Muscle layer of colon (tissue), 2 donors: ENCODE measurements at regions not wholly inside any gene's neighbourhood (a gene's known extent, or its start where the extent isn't known, plus 50 kb on each side); places are given as distances from the start of the nearest gene placed in this dataset.

Experiments used
- H3K27ac ChIP-seq: one replicate; pipeline ENCODE4 v1.7.0; 2013; ENCODE audit warnings: low read depth, mild to moderate bottlenecking, low read length, moderate library complexity
- H3K27me3 ChIP-seq, 2 donors: one replicate each; pipeline ENCODE4 v1.7.0; 2013; ENCODE audit warnings: low read length in 2 of 2, mild to moderate bottlenecking in 2 of 2; ENCODE audit not compliant: insufficient read depth in 2 of 2, control insufficient read depth in 1 of 2
- H3K36me3 ChIP-seq: one replicate; pipeline ENCODE4 v1.7.0; 2013; ENCODE audit warnings: mild to moderate bottlenecking, low read length; ENCODE audit not compliant: insufficient read depth
- H3K4me1 ChIP-seq: one replicate; pipeline ENCODE4 v1.7.0; 2013; ENCODE audit warnings: mild to moderate bottlenecking, low read length; ENCODE audit not compliant: insufficient read depth
- H3K4me3 ChIP-seq, 2 donors: one replicate each; pipeline ENCODE4 v1.7.0; 2013; ENCODE audit warnings: low read length in 2 of 2, low read depth in 1 of 2, mild to moderate bottlenecking in 1 of 2, moderate library complexity in 1 of 2
- H3K9ac ChIP-seq: one replicate; pipeline ENCODE4 v1.7.0; 2013; ENCODE audit warnings: low read length
- H3K9me3 ChIP-seq: one replicate; pipeline ENCODE4 v1.7.0; 2013; ENCODE audit warnings: mild to moderate bottlenecking, low read length
- donor health status: abdominal sarcoma.
- donor health status: Adenocarcinoma of cecum.

DNA sequence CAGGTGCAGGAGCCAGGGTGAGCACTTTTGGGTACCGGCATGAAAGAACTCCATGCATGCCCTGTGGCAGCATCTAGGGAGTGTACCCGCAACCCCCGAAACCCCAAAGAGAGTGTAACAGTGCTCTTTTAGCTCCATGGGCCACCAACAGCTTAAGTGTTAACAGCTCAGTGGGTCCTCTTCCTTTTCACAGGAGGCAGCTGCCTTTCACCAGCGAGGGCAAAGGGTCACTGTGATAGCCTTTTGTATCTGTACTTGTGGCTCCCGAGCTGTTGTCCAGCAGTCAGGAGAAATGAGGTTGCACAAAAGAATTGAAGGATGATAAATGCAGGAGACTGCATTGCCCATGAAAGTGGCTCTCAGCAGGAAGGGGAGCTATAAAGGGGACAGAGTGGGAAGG, 1166.3 kb upstream of the ACVR2A start:
- no peaks in the 10 kb centered on the region for H3K36me3 ChIP-seq
- no peaks in the 10 kb centered on the region for H3K4me1 ChIP-seq

DNA sequence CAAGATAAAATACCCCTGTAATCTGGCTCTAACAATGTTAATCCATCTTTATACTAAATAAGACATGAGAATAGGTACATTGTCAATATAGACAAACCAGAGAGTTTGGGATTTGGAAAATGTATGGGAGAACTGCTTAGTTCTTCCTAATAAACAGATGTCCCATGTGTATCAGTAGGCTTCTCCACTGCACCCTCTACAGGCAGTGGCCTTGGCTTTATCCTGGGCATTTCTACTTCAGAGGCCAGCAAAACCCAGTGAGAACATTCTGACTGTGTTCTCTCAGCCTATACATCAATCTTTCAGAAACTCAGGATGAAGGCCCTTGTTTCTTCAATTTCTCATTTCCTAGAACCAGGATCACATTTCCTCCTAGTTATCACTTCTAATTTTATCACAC, 1167.5 kb upstream of the ACVR2A start:
- no peak overlapping the region for H3K27ac ChIP-seq
- H3K4me3 ChIP-seq, result no peak overlapping the region
- H3K9ac ChIP-seq, result no peak overlapping the region
- no peaks in the 10 kb centered on the region for H3K4me1 ChIP-seq
- no peaks in the 10 kb centered on the region for H3K36me3 ChIP-seq
- H3K27me3 ChIP-seq, result no peaks in the 10 kb centered on the region
- H3K9me3 ChIP-seq, result no peaks in the 10 kb centered on the region

More for the DNA sequence above, 1166.3 kb upstream of the ACVR2A start:
- H3K9ac ChIP-seq, result no peak overlapping the region
- no peak overlapping the region for H3K4me3 ChIP-seq
- H3K27me3 ChIP-seq, result no peaks in the 10 kb centered on the region
- H3K9me3 ChIP-seq, result no peaks in the 10 kb centered on the region
- H3K27ac ChIP-seq, result no peak overlapping the region

DNA sequence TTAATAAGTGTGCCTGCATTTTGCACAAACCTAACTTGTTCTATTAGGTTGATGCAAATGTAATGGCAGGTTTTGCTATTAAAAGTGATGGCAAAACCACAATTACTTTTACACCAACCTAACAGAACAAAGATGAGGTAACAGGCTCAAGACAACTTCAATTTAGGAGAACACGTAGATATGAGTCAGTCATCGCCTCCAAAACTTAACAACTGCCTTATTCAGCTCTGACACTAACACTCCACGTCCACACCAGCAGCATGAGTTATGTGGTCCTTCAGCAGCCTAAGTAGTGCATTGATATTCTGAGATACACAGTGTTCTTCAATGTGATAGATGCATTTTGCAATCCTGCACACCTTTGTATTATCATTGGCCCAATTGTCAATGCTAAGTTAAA, 1175.1 kb upstream of the ACVR2A start:
- Histone ChIP-seq H3K9ac (no peak overlapping the region), H3K27me3 (no peaks in the 10 kb centered on the region), H3K4me3 (no peak overlapping the region), H3K9me3 (no peaks in the 10 kb centered on the region), H3K36me3 (no peaks in the 10 kb centered on the region), H3K27ac (no peak overlapping the region), H3K4me1 (no peaks in the 10 kb centered on the region)

DNA sequence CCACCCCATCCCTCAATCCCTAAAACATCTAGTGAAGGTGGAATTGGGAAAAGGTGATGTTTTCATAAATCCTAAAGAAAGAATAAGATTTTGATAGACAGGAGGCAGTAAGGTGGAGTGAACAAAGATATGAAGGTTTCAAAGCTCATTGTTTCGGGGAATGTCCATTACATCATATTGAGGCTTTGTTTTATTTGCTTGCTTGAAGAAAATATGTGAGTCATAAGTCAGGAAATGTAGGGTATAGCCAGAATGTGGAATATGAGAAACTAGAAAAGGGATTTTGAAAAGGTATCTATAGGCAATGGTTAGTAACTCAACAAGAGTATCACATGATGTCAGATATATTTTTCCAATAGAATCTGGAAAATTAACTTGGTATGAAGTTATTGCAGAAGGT, 1178.5 kb upstream of the ACVR2A start:
- no peak overlapping the region for H3K9ac ChIP-seq
- no peaks in the 10 kb centered on the region for H3K4me1 ChIP-seq
- H3K27me3 ChIP-seq, result no peaks in the 10 kb centered on the region
- no peak overlapping the region for H3K27ac ChIP-seq
- H3K36me3 ChIP-seq, result no peaks in the 10 kb centered on the region
- no peaks in the 10 kb centered on the region for H3K9me3 ChIP-seq
- no peak overlapping the region for H3K4me3 ChIP-seq

DNA sequence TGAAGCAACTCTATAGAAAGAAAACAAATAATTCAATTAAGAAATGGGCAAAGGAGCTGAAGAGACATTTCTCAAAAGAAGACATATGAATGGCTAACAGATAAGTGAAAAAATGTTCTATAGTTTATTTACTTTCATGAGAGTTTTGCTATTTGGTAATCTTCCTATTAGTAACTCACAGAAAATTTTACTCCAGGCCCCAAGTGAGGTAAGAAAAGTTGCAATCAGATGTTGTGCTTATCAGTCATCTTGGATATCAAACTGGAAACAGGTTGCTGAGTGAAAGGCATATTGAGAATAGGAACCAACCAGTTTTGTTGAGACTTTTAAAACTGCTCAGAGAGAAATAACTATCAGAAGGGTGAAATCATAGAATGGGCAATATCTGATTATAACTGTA, 1179.0 kb upstream of the ACVR2A start:
- Histone ChIP-seq H3K36me3 (no peaks in the 10 kb centered on the region), H3K27ac (no peak overlapping the region), H3K4me1 (no peaks in the 10 kb centered on the region), H3K27me3 (no peaks in the 10 kb centered on the region), H3K9ac (no peak overlapping the region), H3K9me3 (no peaks in the 10 kb centered on the region), H3K4me3 (no peak overlapping the region)

DNA sequence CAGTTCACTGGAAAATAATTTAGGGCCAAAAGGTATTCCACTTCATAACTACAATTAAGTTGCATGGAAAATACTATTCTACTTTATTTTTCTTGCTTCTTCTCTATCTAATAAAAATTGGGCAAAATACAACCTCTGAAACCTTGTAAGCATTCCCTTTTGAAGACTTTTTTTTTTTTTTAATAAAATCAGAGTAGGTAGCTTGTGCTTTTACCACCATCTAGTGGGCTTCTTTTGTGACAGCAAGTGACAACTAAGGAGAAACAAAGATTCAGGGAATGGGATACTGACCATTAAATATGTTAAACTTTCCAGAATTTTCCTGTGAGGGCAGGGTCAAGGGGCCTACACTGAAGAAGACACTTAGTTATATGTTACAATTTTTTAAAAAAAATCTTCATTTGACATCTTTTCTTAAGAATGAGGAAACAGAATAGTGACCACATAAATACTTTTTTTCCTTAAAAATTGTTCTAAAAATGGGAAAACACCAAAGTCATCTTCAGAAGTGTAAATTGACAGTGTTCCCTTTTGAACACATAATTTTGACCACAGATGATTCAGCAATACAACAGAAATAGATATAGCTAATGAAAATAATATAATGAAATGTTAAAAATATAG, 1183.2 kb upstream of the ACVR2A start:
- Histone ChIP-seq H3K4me3 (no peak overlapping the region), H3K9ac (no peak overlapping the region), H3K36me3 (no peaks in the 10 kb centered on the region), H3K27ac (no peak overlapping the region), H3K4me1 (no peaks in the 10 kb centered on the region), H3K9me3 (no peaks in the 10 kb centered on the region), H3K27me3 (no peaks in the 10 kb centered on the region)

DNA sequence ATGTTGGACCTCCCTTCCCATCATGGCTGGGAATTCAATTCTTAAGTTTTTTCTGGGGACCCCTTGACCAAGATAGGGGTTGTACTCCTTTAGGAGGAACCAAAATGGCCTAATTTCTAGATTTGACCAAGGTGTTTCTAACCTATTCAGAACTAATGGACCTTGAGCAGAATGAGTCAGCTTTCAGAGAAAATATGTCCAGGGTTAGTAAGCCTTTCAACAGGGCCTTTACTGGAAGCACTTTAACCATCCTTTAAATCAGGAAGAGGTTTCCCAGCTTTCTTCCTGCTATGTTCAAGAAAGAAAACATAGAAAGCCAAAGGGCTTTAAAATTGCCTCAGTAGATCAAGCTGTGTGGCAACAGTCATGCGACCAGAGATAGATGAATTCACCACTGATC, 1184.9 kb upstream of the ACVR2A start:
- Histone ChIP-seq H3K9ac (no peak overlapping the region), H3K4me3 (no peak overlapping the region), H3K27me3 (no peaks in the 10 kb centered on the region), H3K27ac (no peak overlapping the region), H3K36me3 (no peaks in the 10 kb centered on the region), H3K4me1 (no peaks in the 10 kb centered on the region), H3K9me3 (no peaks in the 10 kb centered on the region)

DNA sequence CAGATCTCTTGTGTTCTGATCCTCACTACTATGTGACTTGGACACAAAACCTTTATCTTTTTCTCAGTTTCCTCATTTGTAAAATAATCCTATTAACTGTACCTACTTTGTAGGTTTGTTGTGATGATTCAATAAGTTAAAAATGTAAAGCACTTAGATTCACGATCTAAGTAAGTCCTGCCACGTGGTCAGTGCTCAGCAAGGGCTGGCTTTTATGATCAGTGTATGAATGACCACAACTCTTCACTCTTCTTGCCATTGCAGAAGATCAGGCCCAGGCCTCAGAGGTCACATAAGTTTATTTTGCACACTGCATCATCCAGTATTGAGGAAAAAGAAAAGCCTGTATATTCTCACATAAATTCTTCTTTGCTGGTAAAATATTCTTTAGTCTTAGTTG, 1192.5 kb upstream of the ACVR2A start:
- H3K27me3 ChIP-seq, result no peaks in the 10 kb centered on the region
- no peaks in the 10 kb centered on the region for H3K36me3 ChIP-seq
- no peak overlapping the region for H3K4me3 ChIP-seq
- no peaks in the 10 kb centered on the region for H3K4me1 ChIP-seq
- H3K9ac ChIP-seq, result no peak overlapping the region
- no peak overlapping the region for H3K27ac ChIP-seq
- no peaks in the 10 kb centered on the region for H3K9me3 ChIP-seq

DNA sequence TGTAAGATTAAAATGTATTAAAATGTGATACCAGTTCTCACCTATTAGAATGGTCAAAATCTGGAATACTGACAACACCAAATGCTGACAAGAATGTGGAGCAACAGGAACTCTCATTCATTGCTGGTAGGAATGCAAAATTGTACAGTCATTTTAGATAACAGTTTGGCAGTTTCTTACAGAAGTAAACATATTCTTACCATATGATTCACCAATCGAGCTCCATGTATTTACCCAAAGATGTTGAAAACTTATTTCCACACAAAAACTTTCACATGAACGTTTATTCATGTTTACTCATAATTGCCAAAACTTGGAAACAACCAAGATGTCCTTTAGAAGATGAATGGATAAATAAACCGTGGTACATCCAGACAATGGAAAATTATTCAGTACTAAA, 1193.5 kb upstream of the ACVR2A start:
- no peaks in the 10 kb centered on the region for H3K36me3 ChIP-seq
- no peaks in the 10 kb centered on the region for H3K9me3 ChIP-seq
- H3K27me3 ChIP-seq, result no peaks in the 10 kb centered on the region
- no peak overlapping the region for H3K4me3 ChIP-seq
- H3K4me1 ChIP-seq, result no peaks in the 10 kb centered on the region
- H3K9ac ChIP-seq, result no peak overlapping the region
- no peak overlapping the region for H3K27ac ChIP-seq

DNA sequence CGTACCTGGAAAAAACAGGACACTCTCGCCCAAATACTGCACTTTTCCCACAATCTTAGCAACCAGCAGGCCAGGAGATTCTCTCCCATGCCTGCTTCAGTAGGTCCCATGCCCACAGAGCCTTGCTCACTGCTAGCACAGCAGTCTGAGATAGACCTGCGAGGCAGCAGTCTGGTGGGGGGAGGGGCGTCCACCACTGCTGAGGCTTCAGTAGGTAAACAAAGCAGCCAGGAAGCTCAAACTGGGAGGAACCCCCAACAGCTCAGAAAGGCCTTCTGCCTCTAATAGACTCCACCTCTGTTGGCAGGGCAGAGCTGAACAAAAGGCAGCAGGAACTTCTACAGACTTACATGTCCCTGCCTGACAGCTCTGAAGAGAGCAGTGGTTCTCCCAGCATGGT, 1202.8 kb upstream of the ACVR2A start:
- no peak overlapping the region for H3K9ac ChIP-seq
- no peaks in the 10 kb centered on the region for H3K36me3 ChIP-seq
- H3K9me3 ChIP-seq, result no peaks in the 10 kb centered on the region
- H3K4me1 ChIP-seq, result no peaks in the 10 kb centered on the region
- H3K27me3 ChIP-seq, result no peaks in the 10 kb centered on the region
- H3K27ac ChIP-seq, result no peak overlapping the region
- H3K4me3 ChIP-seq, result no peak overlapping the region

DNA sequence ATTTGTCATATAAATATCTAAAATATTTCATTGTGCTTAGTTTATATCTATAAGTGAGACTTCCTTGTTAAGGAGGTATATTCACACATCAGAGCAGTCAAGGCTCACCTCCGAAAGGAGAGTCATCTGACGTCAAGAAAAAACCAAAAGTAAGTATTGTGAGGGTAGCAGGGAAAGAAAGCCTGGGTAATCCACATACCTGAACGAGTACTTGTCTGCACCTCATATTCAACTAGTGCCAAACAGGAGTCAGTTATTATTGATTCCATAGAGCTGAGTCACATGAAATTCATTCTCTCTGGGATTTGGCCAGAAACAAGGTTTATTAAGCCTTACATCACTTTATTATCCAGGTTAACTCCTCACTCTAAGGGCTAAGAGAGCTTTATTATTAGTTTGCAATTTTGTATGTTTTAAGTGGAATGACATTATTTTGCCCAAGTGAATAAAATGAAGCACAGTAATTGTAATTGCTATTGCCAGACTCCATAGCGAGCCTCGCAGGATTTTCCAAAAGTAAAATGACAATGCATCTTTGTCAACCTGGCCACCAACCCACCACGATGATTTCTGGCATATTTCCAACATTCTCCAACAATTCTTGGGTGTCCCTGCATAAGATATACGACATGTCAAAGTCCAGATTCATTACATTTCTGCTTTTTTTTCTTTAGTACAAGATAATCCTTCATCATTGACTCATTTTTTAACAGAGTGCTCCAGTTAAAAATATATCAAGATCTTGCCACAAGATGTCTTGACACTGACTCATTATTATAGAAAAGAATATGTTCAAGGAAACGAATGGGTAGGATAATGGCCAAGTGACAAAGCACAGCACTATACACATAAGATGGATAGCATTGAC, 1210.4 kb upstream of the ACVR2A start:
- H3K27ac ChIP-seq, result no peak overlapping the region
- H3K27me3 ChIP-seq, result no peaks in the 10 kb centered on the region
- H3K4me1 ChIP-seq, result no peaks in the 10 kb centered on the region
- H3K9me3 ChIP-seq, result no peaks in the 10 kb centered on the region
- H3K36me3 ChIP-seq, result no peaks in the 10 kb centered on the region
- no peak overlapping the region for H3K9ac ChIP-seq
- H3K4me3 ChIP-seq, result no peak overlapping the region

DNA sequence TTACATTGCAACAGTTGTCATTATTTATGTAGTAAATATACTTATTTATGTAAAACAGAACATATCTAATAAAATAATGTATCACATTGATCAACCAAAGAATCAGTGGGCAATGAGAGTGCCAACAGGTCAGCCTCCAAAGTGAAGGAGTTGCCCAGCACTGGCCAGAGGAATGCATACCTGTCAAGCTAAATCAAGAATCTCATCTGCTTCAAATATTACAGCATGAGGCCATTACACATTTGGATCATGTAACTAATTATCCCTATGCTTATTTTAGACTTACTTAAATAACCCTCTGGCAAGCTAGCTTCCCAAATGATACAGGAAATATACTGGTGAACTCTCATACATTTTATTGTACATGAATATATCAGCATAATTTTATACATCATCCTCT, 1211.7 kb upstream of the ACVR2A start:
- no peaks in the 10 kb centered on the region for H3K27me3 ChIP-seq

More for the DNA sequence above, 1211.7 kb upstream of the ACVR2A start:
- Histone ChIP-seq H3K27ac (no peak overlapping the region), H3K9ac (no peak overlapping the region), H3K9me3 (no peaks in the 10 kb centered on the region), H3K4me3 (no peak overlapping the region), H3K4me1 (no peaks in the 10 kb centered on the region), H3K36me3 (no peaks in the 10 kb centered on the region)
